Erythroblast (primary cell): ENCODE measurements at regions not wholly inside any gene's neighbourhood (a gene's known extent, or its start where the extent isn't known, plus 50 kb on each side); places are given as distances from the start of the nearest gene placed in this dataset.

Source experiments
- GATA1 ChIP-seq: IDR thresholded peaks from 2 replicates; pipeline ENCODE4 v1.6.1; 2011; ENCODE audit warnings: low read depth, mild to moderate bottlenecking, control low read depth, low read length, moderate library complexity
- POLR2A ChIP-seq: IDR thresholded peaks from 2 replicates; pipeline ENCODE4 v1.6.1; 2011; ENCODE audit warnings: mild to moderate bottlenecking, low read length

DNA sequence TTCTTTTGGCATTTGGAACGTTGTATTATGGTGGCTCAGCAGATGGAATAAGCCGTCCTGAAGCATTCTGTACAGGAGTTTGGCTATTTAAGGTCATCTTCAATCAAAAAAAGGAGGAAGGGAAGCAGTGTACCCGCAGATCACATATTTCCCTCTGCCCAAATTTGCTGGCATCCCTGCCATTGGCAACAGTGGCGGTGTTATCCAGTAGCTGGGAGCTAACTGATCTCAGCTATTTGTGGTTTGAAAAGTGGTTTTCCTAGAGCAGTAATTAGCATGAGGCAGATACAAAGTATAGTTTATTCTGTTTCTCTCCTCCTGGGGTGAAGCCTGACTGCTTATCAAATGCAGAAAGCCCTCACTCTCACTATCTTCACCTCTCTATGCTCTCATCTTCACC lies 576.8 kb downstream of the QKI start:
- TF ChIP-seq POLR2A (no peak), GATA1 (no peak)
